Stomach smooth muscle (tissue), 2 donors: ENCODE measurements at regions not wholly inside any gene's neighbourhood (a gene's known extent, or its start where the extent isn't known, plus 50 kb on each side); places are given as distances from the start of the nearest gene placed in this dataset.
"Not testable (repeated sequence)": the region's sequence is repeated elsewhere in the genome, so short reads cannot be mapped to it uniquely, and the experiment has no call there.

Experiments used
- H3K27ac ChIP-seq: one replicate; pipeline ENCODE4 v1.7.0; 2013; ENCODE audit warnings: mild to moderate bottlenecking, low read length, inconsistent platforms
- H3K27me3 ChIP-seq, 2 donors: one replicate each; pipeline ENCODE4 v1.7.0; 2013; ENCODE audit warnings: low read length in 2 of 2; ENCODE audit not compliant: insufficient read depth in 2 of 2, control insufficient read depth in 1 of 2
- H3K36me3 ChIP-seq, 2 donors: one replicate each; pipeline ENCODE4 v1.7.0; 2013; ENCODE audit warnings: low read length in 2 of 2; ENCODE audit not compliant: control insufficient read depth in 2 of 2, insufficient read depth in 2 of 2
- H3K4me1 ChIP-seq: one replicate; pipeline ENCODE4 v1.7.0; 2013; ENCODE audit warnings: low read length; ENCODE audit not compliant: control insufficient read depth, insufficient read depth
- H3K4me3 ChIP-seq, 2 donors: one replicate each; pipeline ENCODE4 v1.7.0; 2013; ENCODE audit warnings: low read length in 2 of 2
- H3K9ac ChIP-seq, 2 donors: one replicate each; pipeline ENCODE4 v1.7.0; 2013; ENCODE audit warnings: low read length in 2 of 2, mild to moderate bottlenecking in 1 of 2
- H3K9me3 ChIP-seq, 2 donors: one replicate each; pipeline ENCODE4 v1.7.0; 2013; ENCODE audit warnings: low read length in 2 of 2; ENCODE audit not compliant: control insufficient read depth in 2 of 2
- donor health status: healthy.
- donor health status: Pancreatic carcinoma.

DNA sequence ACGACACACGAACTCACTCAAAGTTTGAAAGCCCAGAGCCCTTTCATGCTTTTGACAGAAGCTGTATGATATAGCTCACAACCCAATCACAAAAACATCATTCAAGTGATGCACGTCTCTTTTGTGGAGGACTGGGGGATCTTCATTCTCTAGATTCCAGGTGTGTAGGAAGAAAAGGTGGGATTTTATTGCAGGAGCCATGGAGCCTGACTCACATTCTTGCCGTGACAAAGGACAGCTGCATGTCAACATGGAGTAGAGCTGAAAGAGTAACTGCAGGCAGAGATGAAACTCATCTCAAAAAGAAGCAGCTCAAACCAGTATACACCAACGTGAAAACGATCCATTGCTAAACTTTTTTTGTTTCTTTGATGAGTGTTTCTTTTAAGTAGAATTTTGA is 50.9 kb upstream of the PDE1A start:
- H3K4me3 ChIP-seq = no peak overlapping the region
- H3K36me3 ChIP-seq = no peaks in the 10 kb centered on the region
- peaks cover 3 to 4% of the 10 kb centered on the region in 2 donors for H3K9me3 ChIP-seq
- H3K4me1 ChIP-seq = no peaks in the 10 kb centered on the region
- no peak overlapping the region for H3K9ac ChIP-seq
- H3K27me3 ChIP-seq = no peaks in the 10 kb centered on the region
- no peak overlapping the region for H3K27ac ChIP-seq

DNA sequence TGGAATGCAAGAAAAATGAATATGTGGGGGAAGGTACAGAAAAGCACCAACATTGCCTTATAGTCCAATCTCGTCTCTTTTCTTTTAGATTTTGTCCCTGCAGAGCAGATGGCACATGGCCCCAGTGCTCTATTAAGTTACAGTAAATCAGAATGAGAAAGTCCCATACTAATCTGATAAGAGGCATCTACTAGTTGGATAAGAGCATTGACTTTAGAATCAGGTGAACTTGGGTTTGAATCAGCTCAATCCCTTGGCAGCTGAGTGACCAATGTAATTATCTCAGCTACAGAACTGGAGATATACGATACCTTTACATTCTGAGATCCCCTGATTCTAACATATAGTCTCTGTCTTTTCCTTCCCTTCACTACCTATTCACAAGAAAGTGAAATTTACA is 54.8 kb upstream of the PDE1A start:
- no peak overlapping the region for H3K27ac ChIP-seq
- no peaks in the 10 kb centered on the region for H3K4me1 ChIP-seq
- no peak overlapping the region for H3K9ac ChIP-seq
- H3K27me3 ChIP-seq = no peaks in the 10 kb centered on the region
- no peak overlapping the region for H3K4me3 ChIP-seq
- no peaks in the 10 kb centered on the region for H3K36me3 ChIP-seq
- H3K9me3 ChIP-seq = no peaks in the 10 kb centered on the region

DNA sequence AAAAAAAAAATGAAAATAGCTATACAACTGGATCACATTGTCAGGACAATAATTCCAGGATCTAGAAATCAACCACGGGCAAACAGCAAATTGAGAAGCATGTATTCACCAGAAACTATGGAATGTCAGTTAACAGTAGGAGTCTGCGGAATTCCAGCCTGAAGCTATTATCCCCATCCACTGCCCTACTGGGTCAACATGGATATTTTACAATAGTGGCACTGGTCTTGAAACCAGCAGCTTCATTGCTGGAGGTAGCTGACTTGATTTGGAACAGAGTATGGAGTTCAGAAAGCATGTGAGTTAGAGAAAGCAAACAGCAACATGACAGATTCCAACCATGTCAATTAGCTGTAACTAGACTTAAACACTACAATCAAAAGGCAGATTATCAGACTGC is 55.7 kb upstream of the PDE1A start:
- Histone ChIP-seq H3K4me1 (no peaks in the 10 kb centered on the region), H3K36me3 (no peaks in the 10 kb centered on the region), H3K4me3 (no peak overlapping the region), H3K9me3 (no peaks in the 10 kb centered on the region), H3K9ac (no peak overlapping the region), H3K27ac (no peak overlapping the region), H3K27me3 (no peaks in the 10 kb centered on the region)

DNA sequence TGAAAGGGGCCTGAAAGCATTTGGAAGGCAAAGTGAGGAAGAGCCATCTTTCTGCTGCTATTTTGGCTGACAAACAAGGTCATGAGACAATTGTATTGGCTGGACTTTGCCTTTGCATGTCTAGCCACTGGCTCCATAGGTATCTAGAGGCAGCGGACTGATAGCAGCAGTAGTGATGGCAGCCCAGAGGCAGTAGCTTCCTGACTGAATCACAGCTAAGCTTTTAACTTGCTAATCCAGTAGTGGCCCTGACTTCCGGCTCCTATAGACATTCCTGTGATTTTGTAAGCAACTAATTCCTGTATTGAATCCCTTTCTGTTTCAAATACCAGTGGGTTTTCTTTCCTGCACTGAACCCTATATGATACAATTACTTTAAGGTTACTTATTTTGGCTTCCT is 69.8 kb upstream of the PDE1A start:
- H3K9ac ChIP-seq = no peak overlapping the region

DNA sequence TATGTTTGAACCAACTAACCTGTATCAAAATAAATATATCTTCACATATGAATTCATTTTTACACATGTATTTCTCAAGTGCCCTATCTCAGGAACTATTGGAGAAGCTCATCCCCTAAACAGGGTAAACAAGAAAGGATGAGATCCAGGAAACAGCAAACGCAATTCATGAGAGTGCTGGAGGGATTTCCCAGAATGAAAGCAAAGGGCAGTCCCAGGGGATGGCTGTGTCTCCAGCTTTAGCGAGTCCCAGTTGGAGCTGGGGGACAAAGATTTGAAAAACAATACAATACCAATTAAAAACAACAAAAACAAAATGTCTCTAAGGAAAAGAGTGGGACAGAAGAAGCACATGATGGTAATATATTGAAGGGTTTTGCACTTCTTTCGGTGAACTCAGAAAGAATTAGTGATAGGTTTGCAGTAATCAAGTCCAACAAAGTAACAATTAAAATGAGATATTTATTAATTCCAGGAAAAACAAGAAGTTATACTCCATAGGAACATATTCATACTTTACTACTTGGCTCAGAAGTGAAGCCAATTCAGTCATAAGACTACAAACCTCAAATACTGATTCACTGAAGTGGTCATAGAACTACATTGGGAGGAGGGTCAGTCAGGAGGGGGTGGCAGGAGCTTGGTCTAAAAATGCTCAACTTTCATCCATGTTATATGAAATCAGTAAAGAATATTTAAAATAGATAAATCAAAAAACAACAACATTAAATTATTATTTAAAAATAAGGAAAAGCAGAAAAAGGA is 73.1 kb upstream of the PDE1A start:
- Histone ChIP-seq H3K4me3 (no peak overlapping the region), H3K36me3 (no peaks in the 10 kb centered on the region), H3K27me3 (no peaks in the 10 kb centered on the region), H3K9ac (no peak overlapping the region), H3K4me1 (no peaks in the 10 kb centered on the region), H3K9me3 (no peaks in the 10 kb centered on the region), H3K27ac (no peak overlapping the region)

More for the DNA sequence above, 69.8 kb upstream of the PDE1A start:
- Histone ChIP-seq H3K9me3 (no peaks in the 10 kb centered on the region), H3K27me3 (no peaks in the 10 kb centered on the region), H3K4me3 (no peak overlapping the region), H3K4me1 (no peaks in the 10 kb centered on the region), H3K36me3 (no peaks in the 10 kb centered on the region), H3K27ac (no peak overlapping the region)

DNA sequence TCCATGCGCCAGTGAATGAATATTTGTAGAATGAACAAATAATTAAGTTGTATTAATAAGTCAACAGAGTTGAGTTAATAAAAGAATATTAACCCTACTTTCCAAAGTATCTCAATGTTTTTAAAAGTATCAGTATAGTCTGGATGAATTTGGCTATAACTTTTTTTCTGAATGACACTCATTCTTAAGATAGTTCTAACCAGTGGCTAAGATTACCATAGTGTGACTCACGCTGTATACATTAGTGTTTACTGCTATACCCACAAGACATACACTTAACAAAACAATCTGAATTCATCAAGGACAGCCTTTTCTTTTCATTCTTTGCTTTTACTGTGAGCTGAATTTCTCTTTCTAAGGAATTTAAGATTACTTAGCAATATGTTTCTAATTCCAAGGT is 77.0 kb upstream of the PDE1A start:
- no peak overlapping the region for H3K27ac ChIP-seq
- no peak overlapping the region for H3K4me3 ChIP-seq
- no peaks in the 10 kb centered on the region for H3K36me3 ChIP-seq
- no peaks in the 10 kb centered on the region for H3K27me3 ChIP-seq
- no peak overlapping the region for H3K9ac ChIP-seq
- no peaks in the 10 kb centered on the region for H3K4me1 ChIP-seq
- H3K9me3 ChIP-seq = no peaks in the 10 kb centered on the region

DNA sequence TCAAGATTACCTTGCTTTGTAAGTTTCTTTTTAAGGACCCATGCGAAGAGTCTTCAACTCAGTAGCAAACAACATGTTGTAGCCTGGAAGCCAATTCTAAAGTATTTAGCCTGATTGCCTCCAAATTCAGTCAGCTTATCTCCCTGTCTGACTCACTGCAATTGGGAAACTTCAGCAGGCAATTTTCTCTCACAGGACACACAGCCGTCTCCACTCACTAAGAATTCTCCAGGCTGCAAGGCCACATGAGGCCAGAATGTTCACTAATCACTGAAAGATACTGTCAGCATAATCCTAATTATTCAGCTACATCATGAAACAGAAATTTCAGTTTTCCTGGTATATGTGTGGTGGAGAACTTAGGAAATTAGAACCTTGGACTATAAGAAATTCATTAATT is 78.1 kb upstream of the PDE1A start:
- Histone ChIP-seq H3K27me3 (no peaks in the 10 kb centered on the region), H3K4me3 (no peak overlapping the region), H3K27ac (no peak overlapping the region), H3K4me1 (no peaks in the 10 kb centered on the region), H3K9ac (no peak overlapping the region), H3K36me3 (no peaks in the 10 kb centered on the region), H3K9me3 (no peaks in the 10 kb centered on the region)

DNA sequence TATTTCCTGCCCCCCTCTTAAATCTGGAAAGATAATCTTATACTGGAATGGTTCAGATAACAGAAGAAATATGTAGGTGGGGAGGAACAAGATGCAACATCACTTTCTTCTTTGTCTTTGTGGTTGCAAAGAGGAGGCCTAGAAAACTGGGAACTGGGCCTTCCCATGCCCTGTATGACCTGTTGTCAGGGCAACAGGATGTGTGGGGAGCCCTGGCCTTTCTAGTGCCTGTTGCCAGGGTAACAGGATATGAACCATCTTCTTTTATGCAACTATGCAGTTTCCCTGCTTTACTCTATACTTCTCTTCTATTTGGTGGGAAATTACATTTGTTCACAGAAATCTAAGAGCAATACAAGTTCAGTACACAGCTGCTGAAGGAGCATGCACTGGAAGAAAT is 79.8 kb upstream of the PDE1A start:
- H3K4me3 ChIP-seq = no peak overlapping the region
- H3K4me1 ChIP-seq = no peaks in the 10 kb centered on the region
- H3K9ac ChIP-seq = no peak overlapping the region
- H3K27ac ChIP-seq = no peak overlapping the region
- H3K36me3 ChIP-seq = no peaks in the 10 kb centered on the region
- no peaks in the 10 kb centered on the region for H3K9me3 ChIP-seq
- no peaks in the 10 kb centered on the region for H3K27me3 ChIP-seq

DNA sequence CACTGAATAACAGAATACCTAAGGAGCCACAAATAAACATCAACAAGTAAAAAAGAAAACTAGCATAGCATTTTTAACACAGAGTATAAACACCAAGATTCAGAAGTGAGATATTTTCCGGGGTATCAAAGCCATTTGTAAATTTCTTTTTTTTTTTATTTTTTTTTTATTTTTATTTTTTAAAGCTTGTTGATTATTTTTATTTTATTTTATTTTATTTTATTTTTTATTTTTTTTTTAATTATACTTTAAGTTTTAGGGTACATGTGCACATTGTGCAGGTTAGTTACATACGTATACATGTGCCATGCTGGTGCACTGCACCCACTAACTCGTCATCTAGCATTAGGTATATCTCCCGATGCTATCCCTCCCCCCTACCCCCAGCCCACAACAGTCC is 81.7 kb upstream of the PDE1A start:
- not testable (repeated sequence) for H3K36me3 ChIP-seq, H3K27me3 ChIP-seq, H3K4me1 ChIP-seq, H3K27ac ChIP-seq, H3K4me3 ChIP-seq, H3K9ac ChIP-seq, H3K9me3 ChIP-seq

DNA sequence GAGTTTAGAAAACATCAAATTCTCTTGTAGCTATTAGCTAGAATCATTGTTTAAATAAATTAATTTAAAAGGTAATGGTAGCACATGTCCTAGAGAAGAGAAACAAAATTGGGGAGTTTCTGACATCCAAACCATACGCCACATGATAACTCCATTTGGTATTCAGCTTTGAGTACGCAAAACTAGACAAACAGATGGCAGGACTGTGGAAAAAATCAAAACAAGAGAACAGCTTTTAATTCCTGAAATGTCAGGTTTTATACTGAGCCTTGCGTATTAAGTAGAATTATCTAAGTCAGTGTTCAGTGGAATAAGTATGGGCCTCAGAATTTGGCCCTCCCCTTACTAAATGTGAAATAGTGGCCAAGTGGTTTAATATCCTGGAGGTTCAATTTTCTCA is 82.4 kb upstream of the PDE1A start:
- no peak overlapping the region for H3K4me3 ChIP-seq
- no peaks in the 10 kb centered on the region for H3K27me3 ChIP-seq
- no peaks in the 10 kb centered on the region for H3K36me3 ChIP-seq
- H3K9ac ChIP-seq = no peak overlapping the region
- H3K27ac ChIP-seq = no peak overlapping the region
- no peaks in the 10 kb centered on the region for H3K4me1 ChIP-seq
- no peaks in the 10 kb centered on the region for H3K9me3 ChIP-seq

DNA sequence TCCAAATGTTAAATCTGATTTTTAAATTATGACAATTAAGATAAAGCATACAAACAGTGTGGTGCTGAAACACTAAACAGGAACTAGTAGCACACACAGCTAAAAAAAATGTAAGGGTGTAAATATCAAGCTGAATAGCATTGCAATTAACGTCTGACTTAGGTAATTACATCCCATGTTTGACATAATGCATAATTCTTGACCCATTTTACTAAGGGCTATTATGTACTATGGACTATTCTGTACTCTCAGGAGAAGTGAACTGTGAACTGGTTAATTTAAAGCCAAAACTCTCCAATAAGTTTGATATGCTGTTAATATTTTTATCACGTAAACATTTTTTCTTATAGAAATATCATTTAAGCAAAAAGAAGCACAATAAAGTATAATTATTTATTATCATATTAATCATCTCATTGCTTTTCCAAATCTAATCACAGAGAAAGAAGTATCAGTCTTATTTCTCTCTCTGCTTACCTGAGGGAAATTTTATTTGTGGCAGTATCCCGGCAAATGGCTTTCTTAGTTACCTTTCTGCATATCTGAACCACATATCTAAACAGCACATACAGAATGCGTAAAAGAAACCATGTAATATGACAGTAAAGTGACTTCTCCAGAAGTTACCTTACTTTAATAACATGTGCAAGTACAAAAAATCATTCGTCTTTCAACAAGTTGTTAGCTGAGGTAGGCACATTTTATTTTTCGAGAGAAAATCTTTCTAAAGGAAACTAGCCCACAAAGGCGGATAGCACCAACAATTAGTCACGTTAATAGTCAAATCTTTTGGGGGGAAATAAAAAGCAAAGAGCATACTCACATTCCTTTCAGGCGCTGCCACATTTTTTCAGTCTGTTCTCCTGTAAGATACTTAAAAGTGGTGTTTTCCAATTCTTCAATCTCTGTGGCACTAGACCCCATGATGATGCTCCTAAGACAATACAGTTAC is 94.9 kb upstream of the PDE1A start:
- H3K27ac ChIP-seq = no peak overlapping the region
- H3K4me1 ChIP-seq = peaks cover 2% of the 10 kb centered on the region
- no peak overlapping the region for H3K4me3 ChIP-seq
- no peaks in the 10 kb centered on the region for H3K27me3 ChIP-seq
- H3K36me3 ChIP-seq = no peaks in the 10 kb centered on the region
- no peaks in the 10 kb centered on the region for H3K9me3 ChIP-seq
- no peak overlapping the region for H3K9ac ChIP-seq
